ENCODE measurements at regions not wholly inside any gene's neighbourhood (a gene's known extent, or its start where the extent isn't known, plus 50 kb on each side); places are given as distances from the start of the nearest gene placed in this dataset.

GRCh38 chr9:86859056-86859455, 88.2 kb downstream of the GAS1 start:
- H3K27ac ChIP-seq (replicated peaks in 1 of 4), result no peak overlapping the region
- intact Hi-C loops (cut with DNase I), result no loop called here
- H3K4me1 ChIP-seq, result peaks cover 0 to 4% (median 0%) of the 10 kb centered on the region in 4 donors
- H3K36me3 ChIP-seq, result no peaks in the 10 kb centered on the region
- H3K9me3 ChIP-seq, result no peaks in the 10 kb centered on the region
- no peak overlapping the region for H3K4me3 ChIP-seq
- no peak for TF ChIP-seq POLR2AphosphoS5 (IDR thresholded peaks at IDR 0.05)
- TF ChIP-seq EP300 (IDR thresholded peaks at IDR 0.05), result no peak
- TF ChIP-seq POLR2A (IDR thresholded peaks at IDR 0.05; ENCODE audit: low read depth), result no peak
- TF ChIP-seq CTCF (IDR thresholded peaks at IDR 0.05), result no peak
- whole genome bisulfite sequencing, result 93% methylated on average over 3 of the region's 3 CpGs
- no peaks in the 10 kb centered on the region for H3K27me3 ChIP-seq
- DNase-seq (ENCODE audit: extremely low spot score), result no peak

- Histone ChIP-seq H3K4me1 (peaks cover 0 to 4% (median 0%) of the 10 kb centered on the region in 4 donors), H3K27ac (replicated peaks in 1 of 4) (no peak overlapping the region), H3K27me3 (no peaks in the 10 kb centered on the region), H3K36me3 (no peaks in the 10 kb centered on the region), H3K4me3 (no peak overlapping the region), H3K9me3 (no peaks in the 10 kb centered on the region)
- intact Hi-C loops (cut with DNase I), result no loop called here
- TF ChIP-seq EP300 (IDR thresholded peaks at IDR 0.05), result no peak
- no peak for TF ChIP-seq POLR2AphosphoS5 (IDR thresholded peaks at IDR 0.05)
- TF ChIP-seq CTCF (IDR thresholded peaks at IDR 0.05), result no peak
- no peak for TF ChIP-seq POLR2A (IDR thresholded peaks at IDR 0.05; ENCODE audit: low read depth)
- DNase-seq (ENCODE audit: extremely low spot score), result no peak
- 70% methylated on average over 1 of the region's 1 CpG for WGBS
Measured at GRCh38 chr9:86858009-86858408, 89.3 kb downstream of the GAS1 start.

- Histone ChIP-seq H3K36me3 (no peaks in the 10 kb centered on the region), H3K4me1 (peaks cover 0 to 4% (median 0%) of the 10 kb centered on the region in 4 donors), H3K4me3 (no peak overlapping the region), H3K9me3 (no peaks in the 10 kb centered on the region), H3K27ac (replicated peaks in 1 of 4) (no peak overlapping the region), H3K27me3 (no peaks in the 10 kb centered on the region)
- no peak for DNase-seq (ENCODE audit: extremely low spot score)
- intact Hi-C loops (cut with DNase I), result no loop called here
- 99% methylated on average over 3 of the region's 3 CpGs for WGBS
- no peak for TF ChIP-seq CTCF (IDR thresholded peaks at IDR 0.05)
- TF ChIP-seq POLR2A (IDR thresholded peaks at IDR 0.05; ENCODE audit: low read depth), result no peak
- no peak for TF ChIP-seq POLR2AphosphoS5 (IDR thresholded peaks at IDR 0.05)
- no peak for TF ChIP-seq EP300 (IDR thresholded peaks at IDR 0.05)
Measured at GRCh38 chr9:86856259-86856658, 91.0 kb downstream of the GAS1 start.

- Histone ChIP-seq H3K27ac (replicated peaks in 1 of 4) (no peak overlapping the region), H3K4me1 (peaks cover 0 to 4% (median 0%) of the 10 kb centered on the region in 4 donors), H3K4me3 (no peak overlapping the region), H3K36me3 (no peaks in the 10 kb centered on the region), H3K9me3 (no peaks in the 10 kb centered on the region), H3K27me3 (no peaks in the 10 kb centered on the region)
- 46% methylated on average over 5 of the region's 5 CpGs for WGBS
- DNase-seq (ENCODE audit: extremely low spot score), result no peak
- TF ChIP-seq EP300 (IDR thresholded peaks at IDR 0.05) (no peak), CTCF (IDR thresholded peaks at IDR 0.05) (no peak), POLR2A (IDR thresholded peaks at IDR 0.05; ENCODE audit: low read depth) (no peak), POLR2AphosphoS5 (IDR thresholded peaks at IDR 0.05) (no peak)
- intact Hi-C loops (cut with DNase I), result no loop called here
Measured at GRCh38 chr9:86854898-86855523, 92.3 kb downstream of the GAS1 start.

GRCh38 chr9:86846656-86847055, 100.7 kb downstream of the GAS1 start:
- no peak for TF ChIP-seq CTCF (IDR thresholded peaks at IDR 0.05)
- no peak for TF ChIP-seq POLR2A (IDR thresholded peaks at IDR 0.05; ENCODE audit: low read depth)
- TF ChIP-seq POLR2AphosphoS5 (IDR thresholded peaks at IDR 0.05), result no peak
- TF ChIP-seq EP300 (IDR thresholded peaks at IDR 0.05), result no peak
- intact Hi-C loops (cut with DNase I), result no loop called here
- Histone ChIP-seq H3K9me3 (no peaks in the 10 kb centered on the region), H3K27ac (replicated peaks in 1 of 4) (no peak overlapping the region), H3K4me1 (no peaks in the 10 kb centered on the region), H3K36me3 (no peaks in the 10 kb centered on the region), H3K27me3 (no peaks in the 10 kb centered on the region), H3K4me3 (no peak overlapping the region)
- 74% methylated on average over 5 of the region's 5 CpGs for WGBS
- no peak for DNase-seq (ENCODE audit: extremely low spot score)

Measured in esophagus muscularis mucosa (tissue), 4 donors.